ENCODE measurements at regions not wholly inside any gene's neighbourhood (a gene's known extent, or its start where the extent isn't known, plus 50 kb on each side); places are given as distances from the start of the nearest gene placed in this dataset.

GRCh38 chr2:7115364-7115763 lies 198.2 kb downstream of the RNF144A start:
- Histone ChIP-seq H3K4me3 (ENCODE audit: low read length in 2 of 2) (no peak overlapping the region), H3K36me3 (ENCODE audit: control insufficient read depth in 2 of 2, insufficient read depth in 2 of 2, low read length in 1 of 2) (no peaks in the 10 kb centered on the region), H3K27me3 (ENCODE audit: control insufficient read depth in 2 of 2, insufficient read depth in 1 of 2, low read length in 1 of 2) (no peaks in the 10 kb centered on the region), H3K4me1 (ENCODE audit: control insufficient read depth in 2 of 2, insufficient read depth in 2 of 2, low read length in 2 of 2) (no peaks in the 10 kb centered on the region), H3K9me3 (ENCODE audit: control insufficient read depth in 2 of 2, insufficient read depth in 1 of 2, low read length in 1 of 2) (no peaks in the 10 kb centered on the region), H3K27ac (ENCODE audit: low read depth in 1 of 2, low read length in 1 of 2) (no peak overlapping the region)
- DNase-seq (ENCODE audit: low read depth in 6 of 9, low spot score in 9 of 9) = no peak
- 94% methylated on average over 2 of the region's 2 CpGs for WGBS

- Histone ChIP-seq H3K27me3 (ENCODE audit: control insufficient read depth in 2 of 2, insufficient read depth in 1 of 2, low read length in 1 of 2) (no peaks in the 10 kb centered on the region), H3K4me3 (ENCODE audit: low read length in 2 of 2) (no peak overlapping the region), H3K27ac (ENCODE audit: low read depth in 1 of 2, low read length in 1 of 2) (no peak overlapping the region), H3K9me3 (ENCODE audit: control insufficient read depth in 2 of 2, insufficient read depth in 1 of 2, low read length in 1 of 2) (no peaks in the 10 kb centered on the region), H3K36me3 (ENCODE audit: control insufficient read depth in 2 of 2, insufficient read depth in 2 of 2, low read length in 1 of 2) (no peaks in the 10 kb centered on the region), H3K4me1 (ENCODE audit: control insufficient read depth in 2 of 2, insufficient read depth in 2 of 2, low read length in 2 of 2) (no peaks in the 10 kb centered on the region)
- WGBS = 97% methylated on average over 4 of the region's 4 CpGs
- no peak for DNase-seq (ENCODE audit: low read depth in 6 of 9, low spot score in 9 of 9)
Observed at GRCh38 chr2:7115906-7116305, 198.7 kb downstream of the RNF144A start.

GRCh38 chr2:7116511-7116910 lies 199.3 kb downstream of the RNF144A start:
- DNase-seq (ENCODE audit: low read depth in 6 of 9, low spot score in 9 of 9) = no peak
- Histone ChIP-seq H3K9me3 (ENCODE audit: control insufficient read depth in 2 of 2, insufficient read depth in 1 of 2, low read length in 1 of 2) (no peaks in the 10 kb centered on the region), H3K4me3 (ENCODE audit: low read length in 2 of 2) (no peak overlapping the region), H3K36me3 (ENCODE audit: control insufficient read depth in 2 of 2, insufficient read depth in 2 of 2, low read length in 1 of 2) (no peaks in the 10 kb centered on the region), H3K4me1 (ENCODE audit: control insufficient read depth in 2 of 2, insufficient read depth in 2 of 2, low read length in 2 of 2) (no peaks in the 10 kb centered on the region), H3K27me3 (ENCODE audit: control insufficient read depth in 2 of 2, insufficient read depth in 1 of 2, low read length in 1 of 2) (no peaks in the 10 kb centered on the region), H3K27ac (ENCODE audit: low read depth in 1 of 2, low read length in 1 of 2) (no peak overlapping the region)
- WGBS = 96% methylated on average over 2 of the region's 2 CpGs

- Histone ChIP-seq H3K27ac (ENCODE audit: low read depth in 1 of 2, low read length in 1 of 2) (no peak overlapping the region), H3K27me3 (ENCODE audit: control insufficient read depth in 2 of 2, insufficient read depth in 1 of 2, low read length in 1 of 2) (no peaks in the 10 kb centered on the region), H3K36me3 (ENCODE audit: control insufficient read depth in 2 of 2, insufficient read depth in 2 of 2, low read length in 1 of 2) (no peaks in the 10 kb centered on the region), H3K4me1 (ENCODE audit: control insufficient read depth in 2 of 2, insufficient read depth in 2 of 2, low read length in 2 of 2) (no peaks in the 10 kb centered on the region), H3K4me3 (ENCODE audit: low read length in 2 of 2) (no peak overlapping the region), H3K9me3 (ENCODE audit: control insufficient read depth in 2 of 2, insufficient read depth in 1 of 2, low read length in 1 of 2) (no peaks in the 10 kb centered on the region)
- DNase-seq (ENCODE audit: low read depth in 6 of 9, low spot score in 9 of 9) = no peak
- WGBS = 98% methylated on average over 8 of the region's 8 CpGs
Observed at GRCh38 chr2:7117076-7117475, 199.9 kb downstream of the RNF144A start.

- Histone ChIP-seq H3K4me3 (ENCODE audit: low read length in 2 of 2) (no peak overlapping the region), H3K36me3 (ENCODE audit: control insufficient read depth in 2 of 2, insufficient read depth in 2 of 2, low read length in 1 of 2) (no peaks in the 10 kb centered on the region), H3K9me3 (ENCODE audit: control insufficient read depth in 2 of 2, insufficient read depth in 1 of 2, low read length in 1 of 2) (no peaks in the 10 kb centered on the region), H3K27ac (ENCODE audit: low read depth in 1 of 2, low read length in 1 of 2) (no peak overlapping the region), H3K4me1 (ENCODE audit: control insufficient read depth in 2 of 2, insufficient read depth in 2 of 2, low read length in 2 of 2) (no peaks in the 10 kb centered on the region), H3K27me3 (ENCODE audit: control insufficient read depth in 2 of 2, insufficient read depth in 1 of 2, low read length in 1 of 2) (no peaks in the 10 kb centered on the region)
- 93% methylated on average over 5 of the region's 5 CpGs for WGBS
- no peak for DNase-seq (ENCODE audit: low read depth in 6 of 9, low spot score in 9 of 9)
Observed at GRCh38 chr2:7118606-7119131, 201.5 kb downstream of the RNF144A start.

- H3K27ac ChIP-seq (ENCODE audit: low read depth in 1 of 2, low read length in 1 of 2) = no peak overlapping the region
- peak in 4 of 9 donors; percentile 7 to 47 (median 28) for DNase-seq (ENCODE audit: low read depth in 6 of 9, low spot score in 9 of 9)
Observed at GRCh38 chr2:7119132-7119835, 202.1 kb downstream of the RNF144A start.

GRCh38 chr2:7121851-7122250 lies 204.6 kb downstream of the RNF144A start:
- 97% methylated on average over 5 of the region's 5 CpGs for WGBS
- Histone ChIP-seq H3K27ac (ENCODE audit: low read depth in 1 of 2, low read length in 1 of 2) (no peak overlapping the region), H3K27me3 (ENCODE audit: control insufficient read depth in 2 of 2, insufficient read depth in 1 of 2, low read length in 1 of 2) (no peaks in the 10 kb centered on the region), H3K9me3 (ENCODE audit: control insufficient read depth in 2 of 2, insufficient read depth in 1 of 2, low read length in 1 of 2) (no peaks in the 10 kb centered on the region), H3K4me3 (ENCODE audit: low read length in 2 of 2) (no peak overlapping the region), H3K36me3 (ENCODE audit: control insufficient read depth in 2 of 2, insufficient read depth in 2 of 2, low read length in 1 of 2) (no peaks in the 10 kb centered on the region), H3K4me1 (ENCODE audit: control insufficient read depth in 2 of 2, insufficient read depth in 2 of 2, low read length in 2 of 2) (no peaks in the 10 kb centered on the region)
- no peak for DNase-seq (ENCODE audit: low read depth in 6 of 9, low spot score in 9 of 9)

More at GRCh38 chr2:7119132-7119835, 202.1 kb downstream of the RNF144A start:
- Histone ChIP-seq H3K36me3 (ENCODE audit: control insufficient read depth in 2 of 2, insufficient read depth in 2 of 2, low read length in 1 of 2) (no peaks in the 10 kb centered on the region), H3K9me3 (ENCODE audit: control insufficient read depth in 2 of 2, insufficient read depth in 1 of 2, low read length in 1 of 2) (no peaks in the 10 kb centered on the region), H3K4me3 (ENCODE audit: low read length in 2 of 2) (no peak overlapping the region), H3K4me1 (ENCODE audit: control insufficient read depth in 2 of 2, insufficient read depth in 2 of 2, low read length in 2 of 2) (no peaks in the 10 kb centered on the region), H3K27me3 (ENCODE audit: control insufficient read depth in 2 of 2, insufficient read depth in 1 of 2, low read length in 1 of 2) (no peaks in the 10 kb centered on the region)
- WGBS = 85% methylated on average over 8 of the region's 8 CpGs

- H3K4me3 ChIP-seq (ENCODE audit: low read length in 2 of 2) = no peak overlapping the region
- 96% methylated on average over 2 of the region's 2 CpGs for WGBS
- no peaks in the 10 kb centered on the region for H3K4me1 ChIP-seq (ENCODE audit: control insufficient read depth in 2 of 2, insufficient read depth in 2 of 2, low read length in 2 of 2)
- H3K27me3 ChIP-seq (ENCODE audit: control insufficient read depth in 2 of 2, insufficient read depth in 1 of 2, low read length in 1 of 2) = no peaks in the 10 kb centered on the region
- H3K36me3 ChIP-seq (ENCODE audit: control insufficient read depth in 2 of 2, insufficient read depth in 2 of 2, low read length in 1 of 2) = no peaks in the 10 kb centered on the region
- H3K9me3 ChIP-seq (ENCODE audit: control insufficient read depth in 2 of 2, insufficient read depth in 1 of 2, low read length in 1 of 2) = no peaks in the 10 kb centered on the region
- H3K27ac ChIP-seq (ENCODE audit: low read depth in 1 of 2, low read length in 1 of 2) = no peak overlapping the region
- no peak for DNase-seq (ENCODE audit: low read depth in 6 of 9, low spot score in 9 of 9)
Observed at GRCh38 chr2:7127156-7127555, 209.9 kb downstream of the RNF144A start.

GRCh38 chr2:7127687-7128086 lies 210.5 kb downstream of the RNF144A start:
- Histone ChIP-seq H3K9me3 (ENCODE audit: control insufficient read depth in 2 of 2, insufficient read depth in 1 of 2, low read length in 1 of 2) (no peaks in the 10 kb centered on the region), H3K4me1 (ENCODE audit: control insufficient read depth in 2 of 2, insufficient read depth in 2 of 2, low read length in 2 of 2) (no peaks in the 10 kb centered on the region), H3K4me3 (ENCODE audit: low read length in 2 of 2) (no peak overlapping the region), H3K36me3 (ENCODE audit: control insufficient read depth in 2 of 2, insufficient read depth in 2 of 2, low read length in 1 of 2) (no peaks in the 10 kb centered on the region), H3K27ac (ENCODE audit: low read depth in 1 of 2, low read length in 1 of 2) (no peak overlapping the region), H3K27me3 (ENCODE audit: control insufficient read depth in 2 of 2, insufficient read depth in 1 of 2, low read length in 1 of 2) (no peaks in the 10 kb centered on the region)
- no peak for DNase-seq (ENCODE audit: low read depth in 6 of 9, low spot score in 9 of 9)
